WERI-Rb-1 (cell line): ENCODE measurements at regions not wholly inside any gene's neighbourhood (a gene's known extent, or its start where the extent isn't known, plus 50 kb on each side); places are given as distances from the start of the nearest gene placed in this dataset.

Source experiments
- DNase-seq: peaks from one replicate; pipeline ENCODE4 v3.0.0-alpha.2; 2020
- H3K27ac ChIP-seq: fragments of 250-450 bp; sonication (Bioruptor Pico); 2 replicates; pipeline ENCODE4 v1.5.1; 2020; ENCODE audit warnings: mild to moderate bottlenecking, moderate library complexity
- H3K27me3 ChIP-seq: fragments of 250-450 bp; sonication (Bioruptor Pico); 2 replicates; pipeline ENCODE4 v1.5.1; 2021; ENCODE audit warnings: mild to moderate bottlenecking, low read depth, moderate library complexity; ENCODE audit not compliant: insufficient read depth, severe bottlenecking
- H3K36me3 ChIP-seq: fragments of 250-450 bp; sonication (Bioruptor Pico); 2 replicates; pipeline ENCODE4 v1.5.1; 2020; ENCODE audit warnings: mild to moderate bottlenecking, moderate library complexity
- H3K4me3 ChIP-seq: 2 replicates; pipeline ENCODE4 v1.5.1; 2011; ENCODE audit warnings: low read depth, mild to moderate bottlenecking, control low read depth, low read length
- H3K9me3 ChIP-seq: fragments of 250-450 bp; sonication (Bioruptor Pico); 2 replicates; pipeline ENCODE4 v1.5.1; 2021; ENCODE audit warnings: mild to moderate bottlenecking, moderate library complexity; ENCODE audit not compliant: severe bottlenecking
- TF ChIP-seq, protein P1 (sequence below): IDR thresholded peaks from 2 replicates; pipeline ENCODE4 v1.5.1; 2011; ENCODE audit warnings: low read depth, mild to moderate bottlenecking, control low read depth, inconsistent platforms, low read length

DNA sequence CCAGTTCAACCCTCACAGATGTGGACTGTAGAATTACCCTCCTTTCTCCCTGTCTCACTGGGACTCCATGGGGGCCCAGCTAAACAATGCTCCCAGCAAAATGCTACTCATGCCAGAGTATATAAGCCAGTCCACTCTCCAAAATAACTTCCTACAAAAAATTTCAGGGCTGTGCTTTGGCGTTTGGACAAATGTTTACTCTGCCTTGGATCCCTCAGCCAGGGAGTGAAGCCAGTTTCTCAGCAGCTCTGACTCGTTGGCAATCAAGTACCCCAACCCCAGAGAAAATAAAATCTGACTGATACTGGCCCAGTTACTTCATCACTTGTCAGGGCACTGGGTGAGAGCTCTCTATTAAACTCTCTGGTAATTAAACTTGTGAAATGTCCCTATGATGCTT, 250.4 kb downstream of the TSHZ3 start:
- no peak for DNase-seq
- TF ChIP-seq, protein P1, sequence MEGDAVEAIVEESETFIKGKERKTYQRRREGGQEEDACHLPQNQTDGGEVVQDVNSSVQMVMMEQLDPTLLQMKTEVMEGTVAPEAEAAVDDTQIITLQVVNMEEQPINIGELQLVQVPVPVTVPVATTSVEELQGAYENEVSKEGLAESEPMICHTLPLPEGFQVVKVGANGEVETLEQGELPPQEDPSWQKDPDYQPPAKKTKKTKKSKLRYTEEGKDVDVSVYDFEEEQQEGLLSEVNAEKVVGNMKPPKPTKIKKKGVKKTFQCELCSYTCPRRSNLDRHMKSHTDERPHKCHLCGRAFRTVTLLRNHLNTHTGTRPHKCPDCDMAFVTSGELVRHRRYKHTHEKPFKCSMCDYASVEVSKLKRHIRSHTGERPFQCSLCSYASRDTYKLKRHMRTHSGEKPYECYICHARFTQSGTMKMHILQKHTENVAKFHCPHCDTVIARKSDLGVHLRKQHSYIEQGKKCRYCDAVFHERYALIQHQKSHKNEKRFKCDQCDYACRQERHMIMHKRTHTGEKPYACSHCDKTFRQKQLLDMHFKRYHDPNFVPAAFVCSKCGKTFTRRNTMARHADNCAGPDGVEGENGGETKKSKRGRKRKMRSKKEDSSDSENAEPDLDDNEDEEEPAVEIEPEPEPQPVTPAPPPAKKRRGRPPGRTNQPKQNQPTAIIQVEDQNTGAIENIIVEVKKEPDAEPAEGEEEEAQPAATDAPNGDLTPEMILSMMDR: no peak
- no peaks in the 10 kb centered on the region for H3K27me3 ChIP-seq
- no peaks in the 10 kb centered on the region for H3K9me3 ChIP-seq
- no peak overlapping the region for H3K4me3 ChIP-seq
- no peak overlapping the region for H3K27ac ChIP-seq
- H3K36me3 ChIP-seq: no peaks in the 10 kb centered on the region

DNA sequence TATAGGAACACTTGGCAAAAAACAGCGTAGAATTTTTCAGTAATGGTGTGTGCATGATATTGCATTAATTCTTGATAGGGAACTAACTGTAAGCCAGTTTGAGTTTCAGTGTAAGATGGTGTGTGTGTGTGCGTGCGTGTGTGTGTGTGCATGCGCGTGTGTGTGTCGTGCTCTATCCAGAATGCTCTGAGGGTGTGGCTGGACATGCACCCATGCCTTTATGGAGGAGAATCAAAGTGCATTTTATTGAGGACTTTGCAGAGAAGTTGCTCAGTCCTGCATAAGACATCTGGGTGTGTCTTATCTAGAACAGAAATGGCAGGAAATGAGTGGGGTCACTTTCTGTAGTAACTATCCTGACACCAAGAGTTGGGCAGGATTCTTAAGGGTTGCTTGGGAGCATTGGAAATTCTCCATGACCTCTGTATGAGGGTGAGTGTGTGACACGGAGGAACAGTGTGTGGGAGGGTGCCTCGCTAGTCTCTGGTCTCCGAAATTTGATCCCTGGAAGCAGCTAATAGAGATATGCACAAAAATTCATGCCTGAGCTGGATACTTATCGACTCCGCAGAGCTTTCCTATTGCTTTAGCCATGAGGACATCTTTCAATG, 252.2 kb downstream of the TSHZ3 start:
- no peaks in the 10 kb centered on the region for H3K9me3 ChIP-seq
- TF ChIP-seq, protein P1: no peak
- H3K36me3 ChIP-seq: no peaks in the 10 kb centered on the region
- no peaks in the 10 kb centered on the region for H3K27me3 ChIP-seq
- no peak for DNase-seq
- H3K4me3 ChIP-seq: no peak overlapping the region
- H3K27ac ChIP-seq: no peak overlapping the region

DNA sequence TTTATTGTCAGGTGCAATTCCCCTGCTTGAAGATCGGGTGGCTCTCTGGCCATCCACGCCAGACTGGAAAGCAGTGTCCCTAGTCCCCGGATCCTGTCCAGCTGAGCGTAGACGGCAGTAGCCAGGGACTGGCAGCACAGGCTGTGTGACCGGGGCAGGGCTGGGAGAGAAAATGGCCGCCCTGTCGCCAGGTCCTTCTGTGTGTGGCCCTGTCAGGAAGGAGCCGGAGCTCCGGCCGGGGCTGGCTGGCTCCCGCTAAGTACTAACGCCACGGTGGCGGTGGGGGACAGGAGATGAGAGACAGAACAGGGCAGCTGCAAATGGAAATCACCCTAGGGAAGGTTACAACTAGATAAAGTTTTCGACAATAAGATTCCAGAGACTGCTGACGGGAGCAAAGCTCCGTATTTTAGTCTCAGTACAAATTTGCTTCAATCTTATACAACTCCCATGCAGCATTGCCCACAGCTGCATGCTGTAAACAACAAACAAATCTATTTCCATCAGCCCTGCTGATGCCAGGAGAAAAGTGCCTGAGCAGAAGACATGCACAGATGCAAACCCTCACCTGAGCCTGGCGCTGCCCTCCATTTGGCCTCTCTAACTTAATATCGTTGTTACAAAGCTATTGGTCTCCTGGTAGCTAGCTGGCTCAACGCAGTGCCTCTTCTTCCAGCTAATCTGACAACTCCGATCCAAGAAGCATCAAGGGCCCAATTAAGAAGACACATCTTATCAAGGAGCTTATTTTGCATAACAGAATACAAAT, 253.0 kb downstream of the TSHZ3 start:
- TF ChIP-seq, protein P1: no peak
- H3K36me3 ChIP-seq: no peaks in the 10 kb centered on the region
- H3K9me3 ChIP-seq: no peaks in the 10 kb centered on the region
- DNase-seq: no peak
- H3K27ac ChIP-seq: no peak overlapping the region
- H3K27me3 ChIP-seq: no peaks in the 10 kb centered on the region
- H3K4me3 ChIP-seq: no peak overlapping the region

DNA sequence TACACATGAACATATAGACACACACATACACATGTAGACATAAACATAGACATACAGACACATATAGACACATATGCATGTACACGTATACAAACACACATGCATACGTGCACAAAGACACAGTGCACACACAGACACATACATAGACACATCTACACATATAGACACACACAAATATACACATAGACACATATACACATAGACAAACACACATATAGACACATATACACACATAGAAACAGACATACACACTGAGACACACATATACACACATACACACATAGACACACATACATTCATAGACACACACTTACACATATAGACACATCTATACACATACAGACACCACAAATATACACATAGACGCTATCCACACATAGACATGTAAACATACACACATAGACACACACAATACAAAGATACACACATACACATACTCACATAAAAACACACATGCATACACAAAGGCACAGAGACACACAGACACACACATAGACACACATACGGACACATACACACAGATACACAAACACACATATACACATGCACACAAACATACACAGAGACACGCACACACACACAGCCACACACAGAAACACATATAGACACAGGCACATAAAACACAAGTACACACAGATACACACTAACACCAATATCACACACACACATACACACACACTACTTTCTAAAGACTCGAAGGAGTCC, 254.0 kb downstream of the TSHZ3 start:
- Histone ChIP-seq H3K4me3 (no peak overlapping the region), H3K9me3 (no peaks in the 10 kb centered on the region), H3K27me3 (no peaks in the 10 kb centered on the region), H3K36me3 (no peaks in the 10 kb centered on the region), H3K27ac (no peak overlapping the region)
- TF ChIP-seq, protein P1: no peak
- DNase-seq: no peak

DNA sequence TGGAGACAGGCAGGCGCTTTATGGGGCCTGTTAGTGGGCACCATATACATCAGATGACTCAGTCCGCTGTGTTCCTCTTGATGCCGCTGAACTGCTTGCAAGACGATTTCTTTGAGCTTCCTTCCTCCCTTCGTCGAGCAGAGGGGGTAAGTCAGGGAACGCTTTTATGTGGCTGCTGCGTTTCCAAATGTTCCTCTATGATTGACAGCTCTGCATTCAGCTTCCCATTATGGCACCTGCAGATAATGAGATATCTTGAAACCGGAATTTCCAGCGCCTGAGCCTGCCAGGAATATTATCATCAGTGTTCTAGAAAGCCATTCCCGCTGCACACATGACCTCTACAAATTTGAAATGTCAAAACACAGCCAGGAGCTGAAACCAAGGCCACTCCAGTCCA, 257.0 kb downstream of the TSHZ3 start:
- Histone ChIP-seq H3K27ac (no peak overlapping the region), H3K4me3 (no peak overlapping the region), H3K27me3 (no peaks in the 10 kb centered on the region), H3K9me3 (no peaks in the 10 kb centered on the region), H3K36me3 (no peaks in the 10 kb centered on the region)
- TF ChIP-seq, protein P1: no peak
- no peak for DNase-seq
